HG02642 (cell line): ENCODE measurements at regions not wholly inside any gene's neighbourhood (a gene's known extent, or its start where the extent isn't known, plus 50 kb on each side); places are given as distances from the start of the nearest gene placed in this dataset.

Source experiments
- ATAC-seq: cut with Tn5 transposase; IDR thresholded peaks from one replicate; pipeline ENCODE4 v1.9.1; 2021; ENCODE audit warnings: mild to moderate bottlenecking; ENCODE audit not compliant: unreplicated experiment, poor library complexity

DNA sequence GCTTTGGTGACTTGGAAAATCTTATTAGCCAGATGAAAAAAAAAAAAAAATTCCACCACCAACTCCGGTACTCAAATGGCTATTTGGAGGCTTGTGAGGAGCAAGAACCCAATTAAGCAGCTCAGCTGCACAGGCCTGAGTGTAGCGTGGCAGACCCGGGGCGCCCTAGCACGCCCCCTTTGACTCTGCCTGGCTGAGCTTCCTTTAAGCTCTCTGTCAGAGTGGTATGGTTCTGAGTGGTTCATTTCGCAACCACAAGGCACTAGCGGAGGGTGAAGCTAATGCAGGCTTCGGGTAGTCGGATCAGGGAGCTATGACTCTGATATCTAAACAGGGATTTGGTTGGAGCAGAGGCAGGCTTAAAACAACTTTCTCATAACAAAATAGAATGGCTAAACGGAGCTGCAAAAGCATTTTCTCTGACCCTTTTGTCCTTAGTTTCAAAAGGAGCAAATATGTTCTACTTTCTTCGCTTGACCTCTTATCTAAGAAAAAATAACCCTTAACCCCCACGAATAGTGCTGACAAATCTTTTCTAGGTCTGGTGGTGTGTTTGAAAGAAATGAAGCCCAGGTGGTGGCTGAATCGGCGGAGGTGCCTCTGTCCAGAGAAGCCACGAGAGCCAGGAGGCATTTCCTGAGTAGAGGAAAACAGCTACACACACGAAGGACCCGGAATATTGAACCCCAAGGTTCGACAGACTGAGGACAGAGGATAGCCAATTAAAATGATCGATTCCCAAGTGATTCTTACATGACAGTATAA, 285.4 kb upstream of the GLI3 start:
- ATAC-seq, result no peak

DNA sequence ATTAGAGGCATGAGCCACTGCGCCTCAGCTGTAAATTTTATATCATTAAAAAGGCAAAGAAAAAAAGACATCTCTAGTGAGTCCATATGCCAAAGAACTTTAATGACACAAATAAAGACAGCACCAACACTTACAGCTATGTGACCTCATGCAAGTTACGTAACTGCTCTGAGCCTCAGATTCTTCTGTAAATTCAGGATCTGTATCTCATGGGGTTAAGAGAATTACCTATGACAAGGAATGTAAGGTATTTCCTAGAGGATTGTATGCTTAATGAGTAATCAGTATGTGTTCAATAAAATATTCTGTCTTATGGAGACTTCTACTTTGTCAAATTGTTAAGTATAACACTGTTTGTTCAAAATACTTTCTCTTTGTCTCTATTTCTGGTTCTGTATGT, 274.0 kb upstream of the GLI3 start:
- no peak for ATAC-seq

DNA sequence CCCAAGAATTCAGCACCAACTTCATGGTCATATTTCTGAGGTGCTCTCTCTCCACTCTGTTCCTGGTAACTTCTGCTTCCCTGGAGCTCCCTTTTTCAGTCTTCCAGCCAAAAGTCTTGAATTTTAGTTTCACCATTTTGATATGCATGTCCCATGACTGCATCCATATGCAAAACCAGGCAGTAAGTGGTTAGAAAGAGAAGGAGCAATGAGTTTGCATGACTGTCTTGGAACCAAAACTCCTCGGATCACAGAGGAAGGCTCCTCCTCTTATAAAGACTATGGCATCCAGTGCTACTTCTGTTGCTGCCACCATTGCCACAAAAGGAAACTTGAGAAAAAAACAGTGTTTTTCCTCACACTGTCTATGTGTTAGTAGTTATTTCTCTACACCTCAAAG, 269.1 kb upstream of the GLI3 start:
- no peak for ATAC-seq

DNA sequence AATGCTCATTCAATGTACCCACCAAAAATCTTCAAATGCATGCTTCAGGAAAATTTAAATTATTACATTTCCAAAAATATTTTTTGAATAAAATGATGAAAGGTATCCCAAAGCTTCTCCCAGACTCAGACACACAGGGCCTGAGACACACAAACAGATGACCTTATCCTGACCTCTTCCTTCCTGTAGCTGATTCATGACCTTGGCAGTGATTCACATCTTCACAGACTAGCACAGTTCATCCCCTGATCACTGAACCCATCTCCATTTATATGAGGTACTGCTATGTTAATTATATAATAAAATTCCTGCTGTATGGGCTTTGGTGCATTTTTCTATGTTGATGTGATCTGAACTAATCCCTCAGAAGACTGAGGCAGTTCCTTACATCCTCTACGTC, 265.0 kb upstream of the GLI3 start:
- no peak for ATAC-seq

GRCh38 chr7:42495256-42495655, 258.2 kb upstream of the GLI3 start:
- ATAC-seq, result no peak

GRCh38 chr7:42494736-42495135, 257.7 kb upstream of the GLI3 start:
- no peak for ATAC-seq

DNA sequence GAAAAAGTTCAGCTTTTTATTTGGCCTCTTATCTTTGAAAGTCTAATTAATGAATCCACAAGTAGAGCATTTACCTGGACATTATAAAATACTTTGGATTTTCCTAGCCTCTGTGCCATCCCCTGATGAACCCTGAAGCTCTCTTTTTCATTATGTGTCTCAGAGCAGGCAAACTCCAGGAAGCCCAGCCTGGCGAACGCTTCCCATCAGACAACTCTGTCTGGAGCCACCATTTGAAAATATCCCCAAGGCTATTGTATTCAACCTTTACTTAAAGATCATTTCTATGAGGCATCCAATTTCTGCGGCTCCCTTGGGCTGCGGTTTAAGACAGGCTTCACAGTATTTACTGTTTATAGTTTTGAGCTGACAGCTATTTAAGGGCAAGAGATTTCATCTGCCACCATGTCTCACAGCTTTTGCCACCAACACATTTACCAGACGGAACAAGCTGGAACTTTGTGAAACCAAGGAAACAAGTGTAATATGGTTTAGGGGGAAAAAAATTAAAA, 257.2 kb upstream of the GLI3 start:
- no peak for ATAC-seq

- no peak for ATAC-seq
Observed at GRCh38 chr7:42493436-42494198, 256.6 kb upstream of the GLI3 start.

DNA sequence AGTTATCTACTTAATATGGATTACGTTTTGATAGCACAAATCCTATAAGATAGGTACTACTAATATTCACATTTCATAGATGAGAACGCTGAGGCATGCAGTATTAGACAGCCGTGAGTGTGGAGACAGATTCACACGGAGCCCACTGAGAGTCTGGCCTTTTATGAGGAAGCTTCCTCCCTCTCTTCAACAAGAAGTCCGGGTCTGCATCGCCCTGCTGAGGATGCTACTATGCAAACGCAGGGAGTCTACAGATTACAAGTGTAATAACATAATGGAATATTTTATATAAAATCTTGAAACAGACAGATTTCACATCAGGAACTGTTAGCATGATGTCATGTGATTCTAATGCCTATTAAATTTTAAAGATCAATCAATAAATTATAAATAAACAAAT, 255.9 kb upstream of the GLI3 start:
- ATAC-seq, result no peak

DNA sequence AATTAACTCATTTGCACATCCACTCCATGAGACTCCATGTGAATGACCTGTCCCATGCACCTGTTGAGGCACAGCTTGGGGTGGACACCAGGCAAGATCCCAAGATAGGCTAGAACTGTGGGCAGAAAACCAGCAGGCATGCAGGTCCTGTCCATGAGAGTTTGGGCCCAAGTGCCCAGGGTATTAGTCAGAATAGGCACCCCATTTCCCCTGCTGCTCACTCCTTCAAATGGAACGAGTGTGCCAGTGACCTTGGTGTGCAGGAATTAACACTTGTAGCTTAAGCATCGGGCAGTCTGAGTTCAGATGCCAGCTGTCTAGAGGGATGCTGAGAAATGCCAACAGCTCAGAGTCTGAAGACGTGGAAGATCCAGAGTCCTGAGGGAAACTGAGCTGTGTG, 254.1 kb upstream of the GLI3 start:
- no peak for ATAC-seq

GRCh38 chr7:42489299-42489698, 252.3 kb upstream of the GLI3 start:
- ATAC-seq, result no peak

GRCh38 chr7:42485301-42485766, 248.3 kb upstream of the GLI3 start:
- no peak for ATAC-seq

GRCh38 chr7:42483886-42484285, 246.9 kb upstream of the GLI3 start:
- no peak for ATAC-seq

DNA sequence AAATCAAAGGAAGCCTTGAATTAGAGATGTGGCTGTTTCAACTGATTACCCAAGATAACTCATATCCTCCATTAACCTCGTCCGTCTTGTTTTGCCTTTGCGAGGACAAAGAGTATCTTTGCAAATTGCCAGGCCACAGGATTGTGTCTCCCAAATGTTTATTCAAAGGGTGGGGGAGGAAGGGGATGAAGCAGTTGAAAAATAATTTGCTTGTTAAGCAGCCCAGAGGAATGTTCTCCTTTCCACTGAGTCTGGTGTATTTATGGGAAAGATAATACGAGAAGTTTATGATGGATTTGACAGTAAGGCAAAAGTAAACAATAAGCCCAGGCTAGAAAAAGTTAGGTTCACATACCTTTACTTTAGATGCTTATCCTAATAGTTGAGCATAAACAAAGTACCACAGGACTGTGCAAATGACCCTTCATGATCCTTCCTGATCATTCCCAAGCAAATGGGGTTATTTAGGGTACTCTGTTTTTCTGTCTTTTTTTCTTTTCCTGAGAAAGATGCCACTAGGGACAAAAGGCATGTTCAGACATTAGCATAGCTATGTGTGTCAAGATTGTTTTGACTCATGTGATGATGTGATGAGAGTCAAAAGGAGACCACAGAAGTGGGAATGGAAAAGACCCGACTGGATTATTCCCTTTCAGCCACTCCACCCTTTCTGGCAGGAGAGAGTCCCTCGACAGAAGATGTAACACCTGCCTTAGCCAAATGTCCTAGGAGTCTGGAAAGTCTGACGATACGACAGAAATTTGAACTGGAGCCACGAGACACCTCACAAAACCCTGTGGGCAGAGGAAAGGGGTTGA, 243.0 kb upstream of the GLI3 start:
- ATAC-seq, result no peak

- no peak for ATAC-seq
Observed at GRCh38 chr7:42479452-42479815, 242.4 kb upstream of the GLI3 start.

GRCh38 chr7:42478717-42479116, 241.7 kb upstream of the GLI3 start:
- ATAC-seq, result no peak

DNA sequence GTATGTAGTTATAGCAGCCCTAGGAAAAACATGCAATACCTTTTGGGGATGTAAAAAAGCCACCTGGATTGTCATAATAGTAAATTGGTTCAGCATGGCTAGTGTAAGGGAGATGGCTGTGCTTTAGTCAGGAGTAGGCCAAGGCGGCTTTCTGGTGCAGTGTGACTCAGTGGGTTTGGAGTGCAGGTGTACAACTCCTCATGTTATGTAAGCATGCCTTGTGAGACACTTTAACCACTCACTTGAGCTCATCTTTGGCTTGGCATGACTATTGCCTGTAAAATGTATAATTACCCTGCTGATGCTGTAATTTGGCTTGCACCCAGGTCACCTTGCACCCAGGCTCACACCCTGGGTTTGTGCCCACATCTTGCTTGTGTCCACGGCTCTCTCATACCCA, 239.2 kb upstream of the GLI3 start:
- ATAC-seq, result no peak

- no peak for ATAC-seq
Observed at GRCh38 chr7:42475082-42475481, 238.1 kb upstream of the GLI3 start.

DNA sequence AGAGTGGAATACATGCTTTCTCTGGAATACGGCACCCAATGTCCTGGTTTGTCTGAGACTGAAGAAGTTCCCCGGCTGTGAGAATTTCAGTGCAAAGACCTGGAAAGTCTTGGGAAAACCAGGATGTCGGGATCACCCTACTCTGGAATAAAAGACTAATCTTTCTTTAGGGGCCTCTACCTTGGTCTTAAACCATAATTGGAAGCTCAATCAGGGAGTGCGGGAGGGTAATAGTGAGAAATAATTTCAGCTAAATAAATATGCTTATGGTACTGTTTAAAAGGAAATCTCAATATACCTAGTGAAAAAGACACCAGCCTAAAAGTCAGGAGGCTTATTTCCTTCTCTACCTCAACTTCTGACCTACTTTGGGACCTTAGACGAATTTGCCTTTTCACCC, 236.1 kb upstream of the GLI3 start:
- ATAC-seq, result no peak

DNA sequence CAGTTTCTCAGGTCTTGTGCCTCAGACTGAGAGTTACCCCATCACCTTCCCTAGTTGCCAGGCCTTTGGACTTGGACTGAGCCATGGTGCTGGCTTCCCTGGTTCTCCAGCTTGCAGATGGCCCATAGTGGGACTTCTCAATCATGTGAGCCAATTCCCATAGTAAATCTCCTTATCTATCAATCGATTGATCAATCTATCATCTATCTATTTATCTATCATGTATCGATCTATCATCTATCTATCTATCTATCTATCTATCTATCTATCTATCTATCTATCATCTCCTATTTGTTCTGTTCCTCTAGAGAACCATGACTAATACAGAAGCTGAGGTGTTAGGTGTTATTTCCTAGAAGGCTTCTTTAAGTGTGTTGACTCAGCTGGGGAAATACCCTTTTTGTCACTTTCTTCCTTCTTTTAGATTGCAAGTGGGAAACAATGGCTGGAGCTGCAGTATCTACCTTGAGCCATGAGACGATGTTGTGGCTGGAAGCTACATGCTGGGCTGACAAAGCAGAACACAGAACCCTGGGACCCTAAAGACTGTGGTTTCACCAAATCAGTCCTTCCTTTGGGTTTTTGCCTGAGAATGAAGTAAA, 234.7 kb upstream of the GLI3 start:
- no peak for ATAC-seq
